Mucosa of rectum (tissue), 2 donors: ENCODE measurements at regions not wholly inside any gene's neighbourhood (a gene's known extent, or its start where the extent isn't known, plus 50 kb on each side); places are given as distances from the start of the nearest gene placed in this dataset.
"Not testable (repeated sequence)": the region's sequence is repeated elsewhere in the genome, so short reads cannot be mapped to it uniquely, and the experiment has no call there.

ENCODE experiments used
- H3K27ac ChIP-seq, 2 donors: one replicate each; pipeline ENCODE4 v1.7.0; 2013; ENCODE audit warnings: inconsistent platforms in 2 of 2, low read depth in 2 of 2, low read length in 2 of 2
- H3K27me3 ChIP-seq, 2 donors: one replicate each; pipeline ENCODE4 v1.7.0; 2013; ENCODE audit warnings: low read length in 2 of 2; ENCODE audit not compliant: control insufficient read depth in 2 of 2, insufficient read depth in 2 of 2
- H3K36me3 ChIP-seq, 2 donors: one replicate each; pipeline ENCODE4 v1.7.0; 2013; ENCODE audit warnings: low read length in 2 of 2; ENCODE audit not compliant: control insufficient read depth in 2 of 2, insufficient read depth in 2 of 2
- H3K4me1 ChIP-seq, 2 donors: one replicate each; pipeline ENCODE4 v1.7.0; 2013; ENCODE audit warnings: low read length in 2 of 2, mild to moderate bottlenecking in 1 of 2; ENCODE audit not compliant: control insufficient read depth in 2 of 2, insufficient read depth in 2 of 2
- H3K4me3 ChIP-seq, 2 donors: one replicate each; pipeline ENCODE4 v1.7.0; 2013; ENCODE audit warnings: low read length in 2 of 2
- H3K9ac ChIP-seq, 2 donors: one replicate each; pipeline ENCODE4 v1.7.0; 2013; ENCODE audit warnings: low read length in 2 of 2, low read depth in 1 of 2, mild to moderate bottlenecking in 1 of 2
- H3K9me3 ChIP-seq, 2 donors: one replicate each; pipeline ENCODE4 v1.7.0; 2013; ENCODE audit warnings: low read length in 2 of 2; ENCODE audit not compliant: control insufficient read depth in 2 of 2
- donor health status: healthy.
- donor health status: Normal muscosa, but diverticular disease.

- H3K9ac ChIP-seq, H3K27me3 ChIP-seq, H3K4me1 ChIP-seq, H3K36me3 ChIP-seq, H3K9me3 ChIP-seq, H3K27ac ChIP-seq, H3K4me3 ChIP-seq: not testable (repeated sequence)
These were observed 53.6 kb downstream of the SRGAP2 start for GRCh38 chr1:206256935-206257334.

DNA sequence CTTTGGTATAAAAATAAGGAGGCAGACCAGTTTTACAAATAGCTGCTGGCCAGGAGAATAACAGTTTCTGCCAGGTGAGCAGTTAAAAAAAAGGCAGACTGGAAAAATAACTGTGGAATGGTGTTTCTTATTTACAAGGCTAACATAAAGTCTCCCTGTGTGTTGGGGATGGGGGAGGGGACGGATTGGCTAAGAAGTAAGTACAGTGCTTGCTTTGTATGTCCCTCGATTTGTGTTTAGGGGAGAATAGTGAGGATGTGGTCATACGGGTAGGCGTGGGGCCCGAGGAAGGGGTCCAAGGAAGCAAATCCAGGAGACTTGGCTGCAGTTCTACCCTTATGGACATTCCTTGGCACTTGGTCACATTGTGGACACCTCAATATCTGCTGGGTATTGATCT lies 58.1 kb downstream of the SRGAP2 start:
- not testable (repeated sequence) for H3K4me3 ChIP-seq, H3K4me1 ChIP-seq, H3K27me3 ChIP-seq

DNA sequence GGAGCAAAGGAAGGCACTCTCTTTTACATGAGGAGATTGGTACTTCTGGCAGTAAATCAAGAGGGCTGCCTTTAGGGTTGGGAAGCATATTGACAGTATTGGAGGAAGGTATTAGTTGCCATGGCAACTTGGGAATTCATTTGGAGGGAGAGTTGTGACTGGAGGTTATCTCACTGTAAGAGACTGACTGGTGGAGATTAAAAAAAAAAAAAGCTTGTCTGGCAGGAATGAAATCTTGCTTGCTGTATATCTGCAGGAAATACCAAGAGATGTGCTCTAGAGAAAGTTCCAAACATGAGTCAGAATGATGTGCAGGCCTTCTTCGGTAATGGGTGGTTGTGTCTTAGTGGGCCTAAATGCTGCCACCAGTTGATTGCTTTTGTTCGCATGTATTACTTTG lies 59.1 kb downstream of the SRGAP2 start:
- not testable (repeated sequence) for H3K9me3 ChIP-seq, H3K4me3 ChIP-seq, H3K4me1 ChIP-seq, H3K27ac ChIP-seq, H3K36me3 ChIP-seq, H3K27me3 ChIP-seq, H3K9ac ChIP-seq

More for the DNA sequence above, 58.1 kb downstream of the SRGAP2 start:
- not testable (repeated sequence) for H3K9ac ChIP-seq, H3K9me3 ChIP-seq, H3K36me3 ChIP-seq, H3K27ac ChIP-seq

- not testable (repeated sequence) for H3K9me3 ChIP-seq, H3K27ac ChIP-seq, H3K9ac ChIP-seq, H3K36me3 ChIP-seq, H3K4me1 ChIP-seq, H3K27me3 ChIP-seq, H3K4me3 ChIP-seq
These were observed 61.6 kb downstream of the SRGAP2 start for GRCh38 chr1:206264916-206265315.

GRCh38 chr1:206271153-206271552 lies 67.8 kb downstream of the SRGAP2 start:
- not testable (repeated sequence) for H3K4me1 ChIP-seq, H3K4me3 ChIP-seq, H3K36me3 ChIP-seq, H3K27ac ChIP-seq, H3K27me3 ChIP-seq, H3K9ac ChIP-seq, H3K9me3 ChIP-seq

GRCh38 chr1:206273104-206273503 lies 69.8 kb downstream of the SRGAP2 start:
- not testable (repeated sequence) for H3K4me1 ChIP-seq, H3K27me3 ChIP-seq, H3K4me3 ChIP-seq, H3K9ac ChIP-seq, H3K36me3 ChIP-seq, H3K9me3 ChIP-seq, H3K27ac ChIP-seq

GRCh38 chr1:206276143-206276542 lies 72.8 kb downstream of the SRGAP2 start:
- H3K9me3 ChIP-seq, H3K27me3 ChIP-seq, H3K9ac ChIP-seq, H3K27ac ChIP-seq, H3K36me3 ChIP-seq, H3K4me3 ChIP-seq, H3K4me1 ChIP-seq: not testable (repeated sequence)

- H3K4me3 ChIP-seq, H3K9me3 ChIP-seq: not testable (repeated sequence)
These were observed 75.3 kb downstream of the SRGAP2 start for GRCh38 chr1:206278683-206279082.

DNA sequence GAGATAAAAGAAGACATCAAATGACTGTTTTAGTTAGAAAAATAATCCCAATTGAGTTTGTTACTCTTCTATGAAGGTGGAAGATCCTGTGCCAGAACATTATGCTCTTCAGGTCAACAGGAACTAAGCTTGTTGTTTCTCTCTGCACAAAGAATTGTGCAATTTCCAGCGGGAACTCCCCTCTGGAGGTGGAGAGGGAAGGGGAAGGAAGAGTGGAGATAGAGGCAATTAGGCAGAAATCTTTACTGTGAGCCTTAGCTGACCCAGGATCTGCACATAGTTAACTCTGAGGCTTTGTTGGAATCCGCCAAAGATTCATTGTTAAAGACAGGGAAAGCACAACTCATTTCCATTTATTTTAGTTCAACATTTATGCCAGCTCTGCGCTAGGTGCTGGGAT lies 77.3 kb downstream of the SRGAP2 start:
- H3K9ac ChIP-seq, H3K36me3 ChIP-seq, H3K4me3 ChIP-seq, H3K27me3 ChIP-seq, H3K27ac ChIP-seq, H3K4me1 ChIP-seq, H3K9me3 ChIP-seq: not testable (repeated sequence)

More at GRCh38 chr1:206278683-206279082, 75.3 kb downstream of the SRGAP2 start:
- not testable (repeated sequence) for H3K27me3 ChIP-seq, H3K9ac ChIP-seq, H3K27ac ChIP-seq, H3K4me1 ChIP-seq, H3K36me3 ChIP-seq

- not testable (repeated sequence) for H3K27ac ChIP-seq, H3K27me3 ChIP-seq, H3K9me3 ChIP-seq, H3K9ac ChIP-seq, H3K4me3 ChIP-seq, H3K4me1 ChIP-seq, H3K36me3 ChIP-seq
These were observed 78.7 kb downstream of the SRGAP2 start for GRCh38 chr1:206281912-206282654.
